Adrenal gland (tissue), 5 donors: ENCODE measurements at regions not wholly inside any gene's neighbourhood (a gene's known extent, or its start where the extent isn't known, plus 50 kb on each side); places are given as distances from the start of the nearest gene placed in this dataset.

ENCODE experiments used
- POLR2A ChIP-seq, 2 donors: fragments of 450-650 bp; IDR thresholded peaks; one replicate each; pipeline ENCODE4 v1.6.1; 2017; ENCODE audit warnings: antibody characterized with exemption in 2 of 2, mild to moderate bottlenecking in 2 of 2, moderate library complexity in 1 of 2
- TF ChIP-seq, protein P1 (sequence below), 6 experiments: fragments of 450-650 bp in 4 of 6; fragments of 200-600 bp in 2 of 6; sonication (generic) in 1 of 6; IDR thresholded peaks; 1 replicate in 5 of 6; 2 replicates in 1 of 6; pipeline versions ENCODE4 v1.5.1 to v1.8.0; 2016 to 2021; ENCODE audit warnings: antibody characterized with exemption in 6 of 6, mild to moderate bottlenecking in 2 of 6, moderate library complexity in 1 of 6
- donor health status: DM: no; HTN: no; CAD: no.

DNA sequence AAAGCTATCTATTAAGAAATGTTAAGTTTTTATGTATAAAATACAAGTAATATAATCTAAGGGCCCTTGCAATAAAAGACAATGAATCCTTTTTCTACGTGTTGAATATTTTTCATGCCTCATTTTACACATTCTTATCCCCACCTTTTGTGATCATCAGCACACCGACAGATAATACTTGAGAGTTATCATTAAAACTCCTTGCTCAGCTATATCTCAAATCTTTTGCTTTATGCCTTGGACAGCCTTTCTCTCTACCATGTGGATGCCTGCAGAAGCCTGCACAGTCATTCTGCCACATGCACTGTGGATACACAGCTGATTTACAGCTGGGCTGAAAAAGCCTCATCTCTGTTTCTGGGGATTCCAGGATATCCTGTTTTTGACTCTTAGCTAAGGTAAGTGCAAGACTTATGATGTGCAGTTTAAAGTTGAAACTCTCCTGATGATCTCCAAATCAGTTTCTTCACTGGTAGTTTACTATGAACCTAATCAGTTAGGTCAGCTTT, 1565.1 kb downstream of the SI start:
- TF ChIP-seq POLR2A (IDR thresholded peaks at IDR 0.05) = no peak
- TF ChIP-seq, protein P1, sequence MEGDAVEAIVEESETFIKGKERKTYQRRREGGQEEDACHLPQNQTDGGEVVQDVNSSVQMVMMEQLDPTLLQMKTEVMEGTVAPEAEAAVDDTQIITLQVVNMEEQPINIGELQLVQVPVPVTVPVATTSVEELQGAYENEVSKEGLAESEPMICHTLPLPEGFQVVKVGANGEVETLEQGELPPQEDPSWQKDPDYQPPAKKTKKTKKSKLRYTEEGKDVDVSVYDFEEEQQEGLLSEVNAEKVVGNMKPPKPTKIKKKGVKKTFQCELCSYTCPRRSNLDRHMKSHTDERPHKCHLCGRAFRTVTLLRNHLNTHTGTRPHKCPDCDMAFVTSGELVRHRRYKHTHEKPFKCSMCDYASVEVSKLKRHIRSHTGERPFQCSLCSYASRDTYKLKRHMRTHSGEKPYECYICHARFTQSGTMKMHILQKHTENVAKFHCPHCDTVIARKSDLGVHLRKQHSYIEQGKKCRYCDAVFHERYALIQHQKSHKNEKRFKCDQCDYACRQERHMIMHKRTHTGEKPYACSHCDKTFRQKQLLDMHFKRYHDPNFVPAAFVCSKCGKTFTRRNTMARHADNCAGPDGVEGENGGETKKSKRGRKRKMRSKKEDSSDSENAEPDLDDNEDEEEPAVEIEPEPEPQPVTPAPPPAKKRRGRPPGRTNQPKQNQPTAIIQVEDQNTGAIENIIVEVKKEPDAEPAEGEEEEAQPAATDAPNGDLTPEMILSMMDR (IDR thresholded peaks at IDR 0.05) = no peak
